CD4-positive, alpha-beta T cell (primary cell): ENCODE measurements at regions not wholly inside any gene's neighbourhood (a gene's known extent, or its start where the extent isn't known, plus 50 kb on each side); places are given as distances from the start of the nearest gene placed in this dataset.

Experiments
- ATAC-seq: fragments of 200-7000 bp; cut with Tn5 transposase; one replicate; pipeline ENCODE4 v1.10.0; 2022; ENCODE audit warnings: mild to moderate bottlenecking; ENCODE audit not compliant: poor library complexity
- CTCF ChIA-PET: fragments of 350-600 bp; sonication (Branson Sonifier 250); formaldehyde crosslinking; loops from one replicate; lab custom pipeline; 2021; ENCODE audit warnings: antibody characterized with exemption, inconsistent platforms; lab: Charles Lee
- POLR2A ChIA-PET: fragments of 350-600 bp; sonication (Branson Sonifier 250); formaldehyde crosslinking; loops from one replicate; lab custom pipeline; 2021; ENCODE audit warnings: antibody characterized with exemption, inconsistent platforms; lab: Charles Lee
- DNase-seq, 14 experiments: peaks; one replicate each; pipeline ENCODE4 v3.0.0-alpha.2; 2013 to 2020; ENCODE audit warnings: mixed read lengths in 2 of 14
- H3K27ac ChIP-seq, 2 donors: one replicate each; pipeline versions ENCODE4 v1.5.1 to v1.7.0; 2013; ENCODE audit warnings: low read length in 2 of 2, low read depth in 1 of 2, mild to moderate bottlenecking in 1 of 2
- H3K27me3 ChIP-seq, 2 experiments: 1 replicate in 1 of 2; 2 replicates in 1 of 2; pipeline versions ENCODE4 v1.6.1 to v1.7.0; 2013; ENCODE audit warnings: low read length in 2 of 2, control low read depth in 1 of 2, mild to moderate bottlenecking in 1 of 2, moderate library complexity in 1 of 2; ENCODE audit not compliant: insufficient read depth in 2 of 2, control insufficient read depth in 1 of 2
- H3K36me3 ChIP-seq: one replicate; pipeline ENCODE4 v1.6.1; 2013; ENCODE audit warnings: low read length, control low read depth; ENCODE audit not compliant: insufficient read depth
- H3K4me1 ChIP-seq: one replicate; pipeline ENCODE4 v1.6.1; 2013; ENCODE audit warnings: low read length, control low read depth; ENCODE audit not compliant: insufficient read depth
- H3K4me3 ChIP-seq: one replicate; pipeline ENCODE4 v1.5.1; 2013; ENCODE audit warnings: mild to moderate bottlenecking, low read length, moderate library complexity
- H3K9me3 ChIP-seq, 2 experiments: 1 replicate in 1 of 2; 2 replicates in 1 of 2; pipeline versions ENCODE4 v1.6.1 to v1.7.0; 2013; ENCODE audit warnings: low read length in 2 of 2, mild to moderate bottlenecking in 2 of 2, control low read depth in 1 of 2, moderate library complexity in 1 of 2; ENCODE audit not compliant: control insufficient read depth in 1 of 2, insufficient read depth in 1 of 2
- H3K27ac Mint-ChIP-seq: one replicate; pipeline ENCODE4 v1.8.0; 2020; ENCODE audit warnings: mixed read lengths
- H3K27me3 Mint-ChIP-seq: one replicate; pipeline ENCODE4 v1.8.0; 2021; ENCODE audit warnings: mixed read lengths
- H3K36me3 Mint-ChIP-seq: one replicate; pipeline ENCODE4 v1.8.0; 2021; ENCODE audit warnings: low read depth, mixed read lengths
- H3K4me1 Mint-ChIP-seq: one replicate; pipeline ENCODE4 v1.8.0; 2021; ENCODE audit warnings: low read depth, mixed read lengths
- H3K4me3 Mint-ChIP-seq: one replicate; pipeline ENCODE4 v1.8.0; 2020; ENCODE audit warnings: mild to moderate bottlenecking, mixed read lengths
- H3K9me3 Mint-ChIP-seq: one replicate; pipeline ENCODE4 v1.8.0; 2020; ENCODE audit warnings: mixed read lengths
- CTCF ChIP-seq: fragments of 200-600 bp; IDR thresholded peaks from one replicate; pipeline ENCODE4 v1.8.0; 2022; ENCODE audit warnings: antibody characterized with exemption, mild to moderate bottlenecking
- intact Hi-C, 2 experiments: fragments of 100-400 bp; cut with DNase I in 1 of 2; cut with micrococcal nuclease in 1 of 2; formaldehyde crosslinking; loops; one replicate each; pipeline versions ENCODE4 v1.15.1 to v1.9.0; 2023 to 2025; cut with DNase I, micrococcal nuclease

GRCh38 chr11:91231226-91231625, 993.4 kb upstream of the FAT3 start:
- Mint-ChIP-seq H3K36me3 (no peaks in the 10 kb centered on the region), H3K27me3 (no peaks in the 10 kb centered on the region), H3K4me3 (no peak overlapping the region), H3K9me3 (peaks cover 2% of the 10 kb centered on the region), H3K27ac (no peak overlapping the region), H3K4me1 (no peaks in the 10 kb centered on the region)
- DNase-seq (no peak), ATAC-seq (no peak)
- no peaks in the 10 kb centered on the region for H3K9me3 ChIP-seq
- TF ChIP-seq CTCF: no peak
- no peaks in the 10 kb centered on the region for H3K27me3 ChIP-seq
- intact Hi-C loops: no loop called here
- POLR2A ChIA-PET: no interaction called here
- no peak overlapping the region for H3K27ac ChIP-seq
- no peaks in the 10 kb centered on the region for H3K36me3 ChIP-seq
- H3K4me1 ChIP-seq: no peaks in the 10 kb centered on the region
- no peak overlapping the region for H3K4me3 ChIP-seq
- CTCF ChIA-PET: no interaction called here

- no peaks in the 10 kb centered on the region for H3K4me1 ChIP-seq
- Mint-ChIP-seq H3K4me1 (no peaks in the 10 kb centered on the region), H3K27me3 (no peaks in the 10 kb centered on the region), H3K36me3 (no peaks in the 10 kb centered on the region), H3K27ac (no peak overlapping the region), H3K9me3 (peaks cover 2% of the 10 kb centered on the region), H3K4me3 (no peak overlapping the region)
- no peak for ATAC-seq
- POLR2A ChIA-PET: no interaction called here
- no peak for TF ChIP-seq CTCF
- no peak overlapping the region for H3K27ac ChIP-seq
- intact Hi-C loops: no loop called here
- CTCF ChIA-PET: no interaction called here
- H3K27me3 ChIP-seq: no peaks in the 10 kb centered on the region
- no peaks in the 10 kb centered on the region for H3K9me3 ChIP-seq
- no peak for DNase-seq
- no peak overlapping the region for H3K4me3 ChIP-seq
- no peaks in the 10 kb centered on the region for H3K36me3 ChIP-seq
These were observed 994.0 kb upstream of the FAT3 start for GRCh38 chr11:91230647-91231046.

- Histone ChIP-seq H3K27me3 (no peaks in the 10 kb centered on the region), H3K36me3 (no peaks in the 10 kb centered on the region), H3K9me3 (no peaks in the 10 kb centered on the region), H3K4me3 (no peak overlapping the region), H3K4me1 (no peaks in the 10 kb centered on the region), H3K27ac (no peak overlapping the region)
- Mint-ChIP-seq H3K36me3 (no peaks in the 10 kb centered on the region), H3K9me3 (peaks cover 4% of the 10 kb centered on the region), H3K27me3 (no peaks in the 10 kb centered on the region), H3K4me3 (no peak overlapping the region), H3K27ac (no peak overlapping the region), H3K4me1 (no peaks in the 10 kb centered on the region)
- ATAC-seq (no peak), DNase-seq (no peak)
- CTCF ChIA-PET: no interaction called here
- intact Hi-C loops: no loop called here
- TF ChIP-seq CTCF: no peak
- POLR2A ChIA-PET: no interaction called here
These were observed 1000.0 kb upstream of the CHORDC1 start for GRCh38 chr11:91222830-91223229.
